Gastrocnemius medialis (tissue), 4 donors: ENCODE measurements at regions not wholly inside any gene's neighbourhood (a gene's known extent, or its start where the extent isn't known, plus 50 kb on each side); places are given as distances from the start of the nearest gene placed in this dataset.

Experiments used
- POLR2A ChIP-seq, 2 donors: fragments of 450-650 bp; IDR thresholded peaks; one replicate each; pipeline ENCODE4 v1.6.1; 2017; ENCODE audit warnings: antibody characterized with exemption in 2 of 2, mild to moderate bottlenecking in 2 of 2, moderate library complexity in 2 of 2
- TF ChIP-seq, protein P1 (sequence below), 5 experiments: fragments of 450-650 bp in 3 of 5; fragments of 200-600 bp in 2 of 5; sonication (generic) in 2 of 5; IDR thresholded peaks in 4 of 5; conservative IDR thresholded peaks in 1 of 5; 1 replicate in 4 of 5; 2 replicates in 1 of 5; pipeline ENCODE4 v1.5.1; 2016 to 2019; ENCODE audit warnings: antibody characterized with exemption in 5 of 5, mild to moderate bottlenecking in 3 of 5, moderate library complexity in 3 of 5

DNA sequence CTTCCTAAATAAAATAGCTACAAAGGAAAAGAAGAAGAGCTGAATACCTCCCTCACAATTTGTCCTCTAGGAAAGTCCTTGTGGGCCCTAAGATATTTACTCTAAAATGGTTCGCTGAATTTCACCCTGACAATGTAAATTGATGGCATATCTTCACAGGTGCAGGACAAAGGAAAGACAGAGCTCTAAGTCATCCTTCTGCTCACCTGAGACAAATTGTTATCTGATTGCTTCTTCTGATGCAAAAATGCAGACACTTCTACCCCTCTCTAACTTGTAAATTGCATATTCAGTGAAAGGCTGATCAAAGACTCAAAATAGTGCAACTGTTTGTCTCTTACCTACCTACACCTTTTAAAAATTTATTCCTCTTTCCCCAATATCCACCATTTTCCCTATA is 747.2 kb upstream of the PRR20A start:
- TF ChIP-seq, protein P1, sequence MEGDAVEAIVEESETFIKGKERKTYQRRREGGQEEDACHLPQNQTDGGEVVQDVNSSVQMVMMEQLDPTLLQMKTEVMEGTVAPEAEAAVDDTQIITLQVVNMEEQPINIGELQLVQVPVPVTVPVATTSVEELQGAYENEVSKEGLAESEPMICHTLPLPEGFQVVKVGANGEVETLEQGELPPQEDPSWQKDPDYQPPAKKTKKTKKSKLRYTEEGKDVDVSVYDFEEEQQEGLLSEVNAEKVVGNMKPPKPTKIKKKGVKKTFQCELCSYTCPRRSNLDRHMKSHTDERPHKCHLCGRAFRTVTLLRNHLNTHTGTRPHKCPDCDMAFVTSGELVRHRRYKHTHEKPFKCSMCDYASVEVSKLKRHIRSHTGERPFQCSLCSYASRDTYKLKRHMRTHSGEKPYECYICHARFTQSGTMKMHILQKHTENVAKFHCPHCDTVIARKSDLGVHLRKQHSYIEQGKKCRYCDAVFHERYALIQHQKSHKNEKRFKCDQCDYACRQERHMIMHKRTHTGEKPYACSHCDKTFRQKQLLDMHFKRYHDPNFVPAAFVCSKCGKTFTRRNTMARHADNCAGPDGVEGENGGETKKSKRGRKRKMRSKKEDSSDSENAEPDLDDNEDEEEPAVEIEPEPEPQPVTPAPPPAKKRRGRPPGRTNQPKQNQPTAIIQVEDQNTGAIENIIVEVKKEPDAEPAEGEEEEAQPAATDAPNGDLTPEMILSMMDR (IDR thresholded peaks at IDR 0.05 in 4 of 5, conservative IDR thresholded peaks at IDR 0.05 in 1 of 5): no peak
- no peak for TF ChIP-seq POLR2A (IDR thresholded peaks at IDR 0.05)
